GM12891 (cell line): ENCODE measurements at regions not wholly inside any gene's neighbourhood (a gene's known extent, or its start where the extent isn't known, plus 50 kb on each side); places are given as distances from the start of the nearest gene placed in this dataset.

Experiments used
- DNase-seq: peaks from one replicate; pipeline ENCODE4 v3.0.0; 2011; ENCODE audit warnings: low spot score; ENCODE audit not compliant: insufficient read length
- FAIRE-seq: peaks from 2 replicates; lab custom pipeline; 2011; peaks lifted over from hg19 to GRCh38; lab: Jason Lieb, UNC
- PAX5 ChIP-seq: IDR thresholded peaks from 2 replicates; pipeline ENCODE4 v1.6.1; 2011; ENCODE audit warnings: low read length, moderate library complexity, mild to moderate bottlenecking; ENCODE audit not compliant: insufficient read depth, severe bottlenecking
- POLR2A ChIP-seq: IDR thresholded peaks from 2 replicates; pipeline ENCODE4 v1.6.1; 2011; ENCODE audit warnings: low read depth, low read length, control low read depth
- POLR2AphosphoS5 ChIP-seq: IDR thresholded peaks from 2 replicates; pipeline ENCODE4 v1.6.1; 2011; ENCODE audit warnings: low read depth, low read length, control low read depth
- POU2F2 ChIP-seq: IDR thresholded peaks from 2 replicates; pipeline ENCODE4 v1.6.1; 2011; ENCODE audit warnings: low read depth, mild to moderate bottlenecking, control low read depth, low read length, moderate library complexity
- SPI1 ChIP-seq: IDR thresholded peaks from 2 replicates; pipeline ENCODE4 v1.6.1; 2011; ENCODE audit warnings: low read depth, low read length, control low read depth
- TAF1 ChIP-seq: IDR thresholded peaks from 2 replicates; pipeline ENCODE4 v1.6.1; 2011; ENCODE audit warnings: low read depth, low read length, control low read depth

GRCh38 chr7:47711776-47712175 is 129.9 kb upstream of the TNS3 start:
- TF ChIP-seq POLR2AphosphoS5 = no peak
- no peak for TF ChIP-seq POLR2A
- no peak for TF ChIP-seq SPI1
- no peak for TF ChIP-seq PAX5
- no peak for TF ChIP-seq POU2F2
- no peak for TF ChIP-seq TAF1
- DNase-seq = no peak
- FAIRE-seq = no peak

GRCh38 chr7:47710201-47710935 is 128.5 kb upstream of the TNS3 start:
- DNase-seq = no peak
- TF ChIP-seq POLR2AphosphoS5 (no peak), TAF1 (no peak), POU2F2 (no peak), PAX5 (no peak), SPI1 (no peak), POLR2A (no peak)
- FAIRE-seq = no peak

- DNase-seq = no peak
- TF ChIP-seq SPI1 = no peak
- TF ChIP-seq POLR2A = no peak
- no peak for TF ChIP-seq POU2F2
- TF ChIP-seq TAF1 = no peak
- no peak for TF ChIP-seq POLR2AphosphoS5
- no peak for TF ChIP-seq PAX5
- no peak for FAIRE-seq
These were observed 127.5 kb upstream of the TNS3 start for GRCh38 chr7:47709451-47709850.

- no peak for TF ChIP-seq SPI1
- TF ChIP-seq PAX5 = no peak
- TF ChIP-seq POLR2A = no peak
- TF ChIP-seq TAF1 = no peak
- TF ChIP-seq POU2F2 = no peak
- no peak for TF ChIP-seq POLR2AphosphoS5
- FAIRE-seq (no peak), DNase-seq (no peak)
These were observed 127.1 kb upstream of the TNS3 start for GRCh38 chr7:47709051-47709450.

GRCh38 chr7:47707583-47707982 is 125.7 kb upstream of the TNS3 start:
- no peak for DNase-seq
- no peak for FAIRE-seq
- TF ChIP-seq POU2F2 (no peak), TAF1 (no peak), PAX5 (no peak), POLR2A (no peak), SPI1 (no peak), POLR2AphosphoS5 (no peak)

GRCh38 chr7:47704936-47705335 is 123.0 kb upstream of the TNS3 start:
- FAIRE-seq (no peak), DNase-seq (no peak)
- TF ChIP-seq PAX5 (no peak), SPI1 (no peak), POLR2AphosphoS5 (no peak), POU2F2 (no peak), TAF1 (no peak), POLR2A (no peak)

- no peak for DNase-seq
- no peak for FAIRE-seq
- TF ChIP-seq POLR2AphosphoS5 (no peak), TAF1 (no peak), POLR2A (no peak), POU2F2 (no peak), SPI1 (no peak), PAX5 (no peak)
These were observed 120.2 kb upstream of the TNS3 start for GRCh38 chr7:47702080-47702479.

GRCh38 chr7:47698386-47698785 is 116.5 kb upstream of the TNS3 start:
- DNase-seq = no peak
- TF ChIP-seq TAF1 (no peak), POLR2A (no peak), SPI1 (no peak), POLR2AphosphoS5 (no peak), PAX5 (no peak), POU2F2 (no peak)
- FAIRE-seq = no peak

GRCh38 chr7:47697543-47697942 is 115.6 kb upstream of the TNS3 start:
- no peak for FAIRE-seq
- no peak for TF ChIP-seq POLR2A
- no peak for TF ChIP-seq POU2F2
- TF ChIP-seq SPI1 = no peak
- no peak for TF ChIP-seq PAX5
- TF ChIP-seq POLR2AphosphoS5 = no peak
- TF ChIP-seq TAF1 = no peak
- DNase-seq = no peak
